ENCODE measurements at regions not wholly inside any gene's neighbourhood (a gene's known extent, or its start where the extent isn't known, plus 50 kb on each side); places are given as distances from the start of the nearest gene placed in this dataset.

DNA sequence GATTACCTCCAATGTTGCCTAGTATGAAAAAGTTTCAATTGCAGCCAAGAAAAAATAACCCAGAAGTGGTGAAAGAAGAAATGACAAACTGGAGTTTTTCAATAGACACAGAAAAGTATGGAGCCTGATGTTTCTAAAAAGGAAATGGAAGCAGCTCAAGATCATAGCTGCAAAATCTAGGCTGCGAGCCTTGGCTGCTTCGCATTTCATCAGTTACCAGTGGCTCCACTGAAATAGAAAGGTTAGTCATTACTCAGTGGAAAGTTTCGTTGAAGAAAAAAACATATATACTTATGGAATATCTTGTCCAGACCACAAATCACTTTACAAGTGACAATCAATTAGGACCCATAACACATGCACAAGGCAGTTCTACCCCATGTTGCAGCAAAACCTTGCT is 206.8 kb upstream of the SOX9 start:
- DNase-seq = no peak

DNA sequence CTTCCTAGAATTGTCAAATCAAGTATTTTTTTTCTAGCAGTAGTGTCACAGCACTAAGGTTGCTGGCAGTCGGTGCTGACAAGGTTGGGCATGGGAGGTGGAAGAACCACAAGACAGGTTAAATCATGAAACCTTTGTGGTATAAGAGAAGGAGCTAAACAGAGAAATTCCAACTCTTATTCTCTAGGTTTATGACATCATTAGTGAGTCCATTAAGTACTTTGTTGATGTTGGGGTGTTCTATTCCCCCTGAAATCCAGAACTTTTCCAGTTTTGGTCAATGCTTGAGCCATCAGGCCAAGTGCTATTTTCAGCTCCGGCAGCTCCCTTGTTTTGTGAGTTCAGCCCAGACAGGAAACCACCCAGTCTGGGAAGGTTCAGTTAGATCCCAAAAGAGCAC is 206.0 kb upstream of the SOX9 start:
- no peak for DNase-seq

- no peak for DNase-seq
Observed at GRCh38 chr17:71917715-71918114, 203.1 kb upstream of the SOX9 start.

- no peak for DNase-seq
Observed at GRCh38 chr17:71919186-71919585, 201.6 kb upstream of the SOX9 start.

DNA sequence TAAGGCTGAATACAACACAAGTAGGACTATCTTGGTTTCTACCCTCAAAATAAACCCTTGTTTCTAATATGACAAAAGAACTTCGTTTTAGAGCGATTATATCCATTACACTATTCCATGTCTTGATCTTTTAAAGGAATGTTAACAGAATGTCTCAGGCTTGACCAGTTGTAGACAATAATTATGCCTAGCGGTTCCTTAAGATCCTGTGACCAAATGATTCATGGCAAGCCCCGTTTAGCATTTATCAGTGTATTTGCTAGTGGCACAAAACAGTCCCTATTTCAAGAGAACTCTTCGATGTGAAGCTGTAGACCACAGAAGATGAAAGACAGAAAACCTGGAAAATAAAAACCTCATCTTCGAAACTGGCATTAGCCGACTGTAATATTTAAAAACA is 200.9 kb upstream of the SOX9 start:
- DNase-seq = no peak

DNA sequence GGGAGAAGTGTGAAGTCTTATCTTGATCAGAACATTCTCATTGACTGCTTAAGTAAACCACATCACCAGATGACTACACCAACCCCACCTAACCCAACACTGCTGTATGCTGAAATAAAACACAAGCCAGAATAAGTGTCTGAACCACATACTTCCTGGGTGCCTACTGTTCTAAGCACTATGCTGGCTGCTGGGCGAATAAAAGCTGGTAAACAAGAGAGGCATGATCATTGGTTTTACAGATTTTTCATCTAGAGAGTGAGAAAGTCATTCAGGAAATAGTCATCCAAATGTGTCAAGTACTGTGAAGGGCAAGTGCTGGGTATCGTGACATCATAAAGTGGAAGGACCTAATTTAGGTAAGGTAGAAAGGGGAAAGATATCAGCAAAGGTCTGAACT is 199.0 kb upstream of the SOX9 start:
- DNase-seq = no peak

GRCh38 chr17:71922439-71922838 is 198.4 kb upstream of the SOX9 start:
- no peak for DNase-seq

DNA sequence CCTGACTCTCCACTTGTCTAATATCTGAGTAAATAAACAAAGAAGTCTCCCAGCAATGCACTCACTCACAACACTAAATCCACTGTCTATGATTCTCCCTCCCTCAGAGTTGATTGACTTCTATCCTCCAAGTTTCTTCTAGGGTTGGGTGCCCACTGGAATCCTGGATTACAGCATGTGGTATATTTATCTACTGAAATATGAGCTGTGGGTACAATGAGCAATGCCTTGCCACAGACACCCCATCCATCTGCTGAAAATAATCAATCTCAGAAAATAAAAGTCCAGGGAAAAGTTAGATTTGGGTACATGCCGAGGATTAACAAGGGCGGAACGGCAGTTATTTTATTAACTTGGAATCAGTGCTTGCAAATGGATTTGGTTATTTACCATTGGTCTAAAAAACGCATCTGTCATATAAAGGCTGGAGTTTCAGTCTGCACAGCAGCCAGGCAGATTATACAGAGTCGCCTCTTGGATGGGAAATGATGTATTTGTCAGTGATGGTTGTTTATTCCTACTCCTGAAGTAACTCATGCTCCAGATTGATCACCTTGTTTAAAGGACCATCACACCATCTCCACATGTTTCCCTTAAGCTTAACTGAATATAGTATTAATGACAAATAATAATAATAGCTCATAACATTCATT is 193.9 kb upstream of the SOX9 start:
- no peak for DNase-seq

GRCh38 chr17:71933306-71933705 is 187.5 kb upstream of the SOX9 start:
- DNase-seq = no peak

- DNase-seq = no peak
Observed at GRCh38 chr17:71934520-71934919, 186.3 kb upstream of the SOX9 start.

DNA sequence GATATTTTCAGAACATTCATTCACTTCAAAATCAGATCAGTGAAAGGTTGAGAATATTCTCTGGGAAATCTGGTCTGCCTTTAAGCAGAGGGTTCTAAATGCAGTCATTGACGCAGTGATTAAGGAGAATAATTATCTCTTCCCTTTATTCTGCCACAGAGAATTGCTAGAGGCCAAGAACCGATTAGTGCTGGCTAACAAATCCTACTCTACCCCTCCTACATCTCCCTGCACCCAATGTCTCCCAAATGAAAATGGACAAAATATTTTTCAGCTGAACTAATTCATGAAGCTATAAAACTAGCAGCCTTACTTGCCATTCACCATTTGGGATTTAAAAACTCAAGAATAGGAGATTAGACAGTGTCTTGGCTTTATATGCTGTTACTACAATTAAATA is 185.5 kb upstream of the SOX9 start:
- DNase-seq = no peak

- DNase-seq = no peak
Observed at GRCh38 chr17:71936977-71937376, 183.8 kb upstream of the SOX9 start.

- DNase-seq = no peak
Observed at GRCh38 chr17:71937914-71938313, 182.9 kb upstream of the SOX9 start.

GRCh38 chr17:71938340-71939010 is 182.3 kb upstream of the SOX9 start:
- DNase-seq = no peak

DNA sequence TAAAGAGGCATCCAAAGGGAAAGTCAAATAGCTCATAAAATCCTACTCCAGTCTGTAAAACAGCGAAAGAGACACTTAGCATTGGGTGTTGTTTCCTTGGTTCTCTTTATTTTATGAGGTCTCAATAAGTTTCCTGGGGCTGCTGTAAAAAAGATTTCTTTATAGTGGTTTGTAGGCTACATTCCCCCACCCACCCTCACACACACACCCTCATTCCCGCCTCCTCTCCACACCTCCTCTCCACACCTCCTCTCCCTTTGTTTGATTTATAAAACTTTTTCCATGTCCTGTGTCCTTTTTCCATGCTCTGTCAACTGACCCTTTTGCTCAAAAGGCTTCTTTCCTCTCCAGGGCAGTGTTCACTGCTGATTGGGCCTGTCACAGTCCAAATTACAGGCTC is 178.9 kb upstream of the SOX9 start:
- DNase-seq = no peak

DNA sequence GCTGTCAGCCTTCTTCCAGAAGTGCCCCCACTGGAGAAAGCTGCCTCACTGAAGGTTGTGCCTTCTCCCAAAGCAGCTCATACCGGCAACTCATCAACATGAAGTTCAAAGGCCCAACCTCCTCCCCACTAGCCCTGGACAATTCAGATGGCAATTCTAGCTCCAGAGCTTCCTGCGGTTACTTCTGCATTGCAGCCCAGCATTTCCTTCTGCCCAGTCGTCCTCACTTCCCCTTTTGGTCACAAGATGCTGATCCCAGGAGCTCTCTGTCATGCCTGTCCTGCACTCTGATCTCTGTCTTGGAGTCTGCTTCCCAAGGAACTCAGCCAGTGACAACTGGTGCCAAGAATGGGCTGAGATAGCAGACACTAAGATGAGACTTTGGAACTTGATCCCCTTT is 178.2 kb upstream of the SOX9 start:
- no peak for DNase-seq

DNA sequence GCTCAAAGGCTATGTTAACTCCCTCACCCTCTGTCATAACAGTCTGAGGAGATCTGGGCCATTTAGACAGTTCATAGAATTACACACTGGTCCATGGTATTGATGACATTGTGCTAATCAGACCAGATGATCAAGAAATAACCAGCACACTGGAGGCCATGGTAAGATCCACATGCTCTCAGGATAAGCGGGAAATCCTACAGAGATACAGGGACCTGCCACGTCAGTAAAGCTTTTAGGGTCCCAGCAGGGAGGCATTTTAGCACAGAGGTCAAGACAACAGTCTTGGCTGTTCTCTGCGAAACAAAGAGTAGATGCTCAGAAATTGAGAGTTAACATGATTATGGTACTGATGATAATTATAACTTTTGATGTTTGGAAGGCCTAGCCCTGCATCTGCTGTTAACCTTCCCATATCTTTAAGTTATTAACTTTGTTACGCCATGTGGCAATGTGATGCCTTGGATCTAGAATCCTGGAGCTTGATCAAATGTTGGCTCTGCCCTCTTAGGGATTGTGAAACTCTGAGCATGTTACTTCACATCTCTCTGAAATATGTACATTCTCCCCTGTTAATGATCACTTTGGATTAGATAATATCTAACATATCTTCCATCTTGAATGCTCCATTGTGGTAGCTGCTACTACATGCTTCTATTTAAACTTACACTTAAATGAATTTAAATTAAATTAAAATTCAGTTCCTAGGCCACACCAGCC is 172.0 kb upstream of the SOX9 start:
- no peak for DNase-seq

DNA sequence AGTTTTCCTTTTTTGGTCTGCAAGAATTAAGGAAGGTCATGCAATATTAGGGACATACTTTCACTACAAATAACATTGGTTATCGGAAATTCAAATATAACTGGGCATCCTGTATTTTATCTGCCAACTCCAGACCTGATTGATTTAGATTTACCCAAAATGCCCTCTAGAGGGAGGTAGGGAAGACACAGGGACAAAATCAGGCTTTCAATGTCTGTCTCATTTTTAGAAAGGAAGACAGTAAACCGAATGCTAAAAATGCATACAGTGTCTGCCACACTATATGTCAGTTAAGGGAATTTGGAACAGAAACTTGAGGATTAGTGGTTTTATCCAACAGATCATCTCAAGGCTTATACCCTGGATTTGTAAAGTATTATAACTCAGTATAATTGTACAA is 161.7 kb upstream of the SOX9 start:
- DNase-seq = no peak

DNA sequence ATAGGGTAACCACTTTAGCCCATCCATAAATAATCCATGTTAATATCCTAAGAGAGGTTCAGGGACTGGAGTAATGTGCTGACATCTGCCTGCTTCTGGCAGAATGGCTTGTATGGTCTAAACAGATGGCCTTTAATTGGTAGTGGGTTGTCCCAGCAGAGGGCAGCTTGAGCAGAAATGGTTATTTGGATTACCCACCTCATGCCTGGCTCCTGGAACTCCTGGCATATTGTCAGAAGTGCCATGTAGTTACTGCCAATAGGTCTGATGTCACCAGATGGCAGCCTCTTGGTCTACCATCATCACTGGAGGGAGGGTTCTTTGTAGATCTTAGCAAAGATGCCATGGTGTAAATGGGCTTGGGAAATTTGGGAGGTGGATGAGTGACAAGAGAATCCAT is 157.5 kb upstream of the SOX9 start:
- no peak for DNase-seq

GRCh38 chr17:71963791-71964190 is 157.0 kb upstream of the SOX9 start:
- DNase-seq = no peak

GRCh38 chr17:71964559-71964958 is 156.3 kb upstream of the SOX9 start:
- no peak for DNase-seq

- no peak for DNase-seq
Observed at GRCh38 chr17:71966055-71966454, 154.8 kb upstream of the SOX9 start.

DNA sequence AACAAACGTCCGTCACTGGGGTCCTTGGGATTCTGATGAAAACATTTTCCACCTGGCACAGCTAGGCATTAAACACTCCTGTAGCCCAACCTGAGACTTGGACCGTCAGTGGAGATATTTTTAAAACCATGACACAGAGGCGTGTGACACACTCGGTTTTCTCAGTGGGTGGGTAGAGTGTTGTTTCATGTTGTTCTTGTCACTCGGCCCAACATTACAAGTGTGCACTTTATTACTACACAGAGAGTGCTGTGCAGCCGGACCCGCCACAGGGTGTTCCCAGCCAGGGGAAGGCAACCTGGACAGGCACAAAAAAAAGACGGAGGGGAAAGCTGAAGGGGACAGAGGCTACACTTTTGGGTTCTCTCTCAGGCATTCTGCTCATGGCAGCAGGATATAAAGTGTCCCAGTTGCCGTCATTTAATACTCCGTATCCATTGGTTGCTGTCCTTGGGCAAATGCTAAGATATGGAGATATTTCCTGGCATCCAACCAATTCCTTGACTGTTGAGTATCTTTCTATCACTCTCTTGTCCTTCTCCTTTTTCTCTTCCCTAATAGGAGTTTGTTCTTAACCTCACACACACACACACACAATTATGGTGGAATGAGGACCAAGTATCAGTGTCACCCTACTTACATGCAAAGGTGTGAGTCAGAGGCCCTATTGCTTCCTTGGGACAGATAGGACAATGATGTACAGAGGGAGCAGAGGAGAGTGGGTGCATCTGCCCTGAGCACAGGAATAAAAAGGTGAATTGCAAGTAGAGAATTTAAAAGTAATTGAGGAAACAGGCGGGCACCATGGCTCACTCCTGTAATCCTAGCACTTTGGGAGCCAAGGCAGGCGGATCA is 154.1 kb upstream of the SOX9 start:
- DNase-seq = no peak

- DNase-seq = no peak
Observed at GRCh38 chr17:71969500-71969899, 151.3 kb upstream of the SOX9 start.
